ENCODE measurements at regions not wholly inside any gene's neighbourhood (a gene's known extent, or its start where the extent isn't known, plus 50 kb on each side); places are given as distances from the start of the nearest gene placed in this dataset.

DNA sequence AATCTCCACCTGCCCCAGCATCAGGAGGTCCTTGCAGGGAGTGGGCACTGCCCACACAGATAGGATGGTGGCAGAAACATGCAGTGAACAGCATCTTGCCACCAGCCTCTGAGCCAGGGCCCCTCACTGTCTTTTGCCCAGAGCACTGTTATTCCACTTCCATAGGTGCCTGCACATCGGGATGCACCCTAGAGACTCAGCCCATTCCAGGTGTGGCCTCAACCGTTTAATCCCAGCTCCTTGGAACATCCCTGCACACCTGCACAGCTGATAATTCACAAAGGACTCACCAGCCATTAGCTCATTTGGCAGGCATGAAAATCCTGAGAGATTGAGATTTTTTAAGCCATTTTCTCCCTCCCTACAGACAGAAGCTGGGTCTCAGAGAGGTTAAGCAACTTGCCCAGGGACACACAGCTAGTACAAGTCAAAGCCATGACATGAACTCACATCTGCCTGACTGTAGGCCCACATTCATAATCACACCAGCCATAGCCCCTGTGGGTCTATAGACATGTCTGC, 116.3 kb downstream of the EFNB1 start:
- Histone ChIP-seq H4K20me1 (replicated peaks; ENCODE audit: control insufficient read depth, extremely low read depth, insufficient read depth, low read length) (no peaks in the 10 kb centered on the region), H3K9ac (replicated peaks; ENCODE audit: extremely low read depth, insufficient read depth, low read length) (peak overlapping the region; percentile 14), H3K27ac (ENCODE audit: insufficient read depth, low read depth, low read length) (no peak overlapping the region), H3K36me3 (ENCODE audit: control insufficient read depth in 2 of 2, extremely low read depth in 1 of 2, insufficient read depth in 2 of 2, low read length in 2 of 2) (no peaks in the 10 kb centered on the region), H3K79me2 (ENCODE audit: control insufficient read depth, insufficient read depth, low read length) (no peaks in the 10 kb centered on the region), H3K4me2 (ENCODE audit: insufficient read depth, low read length) (no peak overlapping the region), H3K27me3 (ENCODE audit: control insufficient read depth in 2 of 2, insufficient read depth in 2 of 2, low read length in 2 of 2) (no peaks in the 10 kb centered on the region), H2AFZ (ENCODE audit: low read depth, low read length) (no peak overlapping the region), H3K4me3 (replicated peaks in 1 of 3; ENCODE audit: insufficient read depth in 1 of 3, low read depth in 1 of 3, low read length in 3 of 3) (no peak overlapping the region), H3K9me1 (replicated peaks; ENCODE audit: control insufficient read depth, extremely low read depth, insufficient read depth, low read length) (no peaks in the 10 kb centered on the region), H3K9me3 (replicated peaks; ENCODE audit: control insufficient read depth, insufficient read depth, low read length) (no peaks in the 10 kb centered on the region), H3K4me1 (ENCODE audit: control insufficient read depth, extremely low read depth, insufficient read depth, low read length) (peaks cover 9% of the 10 kb centered on the region)
- CTCF ChIA-PET = interaction anchor here (0.8 to 1.1 kb wide), 3 partner anchors 17 to 117 kb away, joined by 3 to 4 read pairs (median 3); partner anchors contain the start of gene EFNB1
- POLR2A ChIA-PET = interaction anchor here (1.4 kb wide), 1 partner anchor 116 kb away, joined by 6 read pairs; the partner anchor contains the start of gene EFNB1
- DNase-seq (ENCODE audit: low read depth, low spot score) (no peak), FAIRE-seq (no peak)
- BruUV-seq (replicated peaks) = no TSS peak
- dilution Hi-C loops (cut with MboI; ENCODE audit: extremely low pct_ligation_motif_present, low sequenced_read_pairs) = no loop called here
- TF ChIP-seq POLR2AphosphoS5 (IDR thresholded peaks at IDR 0.05; ENCODE audit: insufficient read depth, low read depth, low read length) (no peak), EZH2 (IDR thresholded peaks at IDR 0.05; ENCODE audit: borderline replicate concordance, low read depth, low read length, severe bottlenecking) (no peak), JUN (IDR thresholded peaks at IDR 0.05; ENCODE audit: borderline replicate concordance, insufficient read depth, insufficient read length, low read depth) (no peak), FOS (IDR thresholded peaks at IDR 0.05; ENCODE audit: borderline replicate concordance, insufficient read depth, low read length) (no peak), POLR2A (IDR thresholded peaks at IDR 0.05; ENCODE audit: low read depth, low read length) (no peak), CTCF (IDR thresholded peaks at IDR 0.05; ENCODE audit: extremely low read depth in 1 of 2, insufficient read depth in 1 of 2, low read depth in 1 of 2, low read length in 2 of 2) (no peak), GATA2 (IDR thresholded peaks at IDR 0.05; ENCODE audit: insufficient read depth, insufficient read length, low read depth, low read length) (no peak), MYC (IDR thresholded peaks at IDR 0.05; ENCODE audit: low read depth, low read length) (no peak)
- TF ChIP-seq, protein P1, sequence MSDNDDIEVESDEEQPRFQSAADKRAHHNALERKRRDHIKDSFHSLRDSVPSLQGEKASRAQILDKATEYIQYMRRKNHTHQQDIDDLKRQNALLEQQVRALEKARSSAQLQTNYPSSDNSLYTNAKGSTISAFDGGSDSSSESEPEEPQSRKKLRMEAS (IDR thresholded peaks at IDR 0.05; ENCODE audit: insufficient read depth, insufficient read length) = no peak
- intact Hi-C loops (cut with micrococcal nuclease) = loop anchor here (5.0 kb wide), 1 partner anchor 52 kb away; no protein-coding TSS in a partner anchor

Measured in endothelial cell of umbilical vein (primary cell).